Breast epithelium (tissue), 3 donors: ENCODE measurements at regions not wholly inside any gene's neighbourhood (a gene's known extent, or its start where the extent isn't known, plus 50 kb on each side); places are given as distances from the start of the nearest gene placed in this dataset.

Experiments used
- POLR2A ChIP-seq: fragments of 450-650 bp; IDR thresholded peaks from one replicate; pipeline ENCODE4 v1.6.1; 2016; ENCODE audit warnings: antibody characterized with exemption, mild to moderate bottlenecking, moderate library complexity
- POLR2AphosphoS5 ChIP-seq, 3 donors: sonication (generic); formaldehyde crosslinking; IDR thresholded peaks; one replicate each; pipeline ENCODE4 v1.6.1; 2017; ENCODE audit warnings: antibody characterized with exemption in 3 of 3
- TF ChIP-seq, protein P1 (sequence below), 3 donors: fragments of 450-650 bp; IDR thresholded peaks; one replicate each; pipeline ENCODE4 v1.5.1; 2016 to 2017; ENCODE audit warnings: antibody characterized with exemption in 3 of 3, mild to moderate bottlenecking in 3 of 3, moderate library complexity in 3 of 3

DNA sequence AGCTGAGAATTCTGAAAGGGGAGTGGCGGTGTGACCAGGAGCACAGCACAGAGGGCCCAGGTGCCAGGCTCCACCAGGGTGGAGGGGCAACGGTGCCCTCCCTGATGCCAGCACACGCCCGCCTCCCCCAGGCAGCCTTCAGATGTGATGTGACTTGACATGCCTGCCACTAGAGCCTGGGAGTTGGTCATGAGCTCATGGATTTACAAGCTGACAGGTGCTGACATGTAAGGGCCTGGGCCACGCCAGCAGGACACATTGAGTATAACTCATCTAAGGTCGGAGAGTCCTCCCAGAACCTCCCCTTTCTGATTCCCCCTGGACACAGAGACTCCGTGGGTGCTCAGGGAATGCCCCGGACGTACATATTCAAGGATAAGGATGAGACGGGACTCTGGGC is 74.2 kb downstream of the LSM5 start:
- TF ChIP-seq, protein P1, sequence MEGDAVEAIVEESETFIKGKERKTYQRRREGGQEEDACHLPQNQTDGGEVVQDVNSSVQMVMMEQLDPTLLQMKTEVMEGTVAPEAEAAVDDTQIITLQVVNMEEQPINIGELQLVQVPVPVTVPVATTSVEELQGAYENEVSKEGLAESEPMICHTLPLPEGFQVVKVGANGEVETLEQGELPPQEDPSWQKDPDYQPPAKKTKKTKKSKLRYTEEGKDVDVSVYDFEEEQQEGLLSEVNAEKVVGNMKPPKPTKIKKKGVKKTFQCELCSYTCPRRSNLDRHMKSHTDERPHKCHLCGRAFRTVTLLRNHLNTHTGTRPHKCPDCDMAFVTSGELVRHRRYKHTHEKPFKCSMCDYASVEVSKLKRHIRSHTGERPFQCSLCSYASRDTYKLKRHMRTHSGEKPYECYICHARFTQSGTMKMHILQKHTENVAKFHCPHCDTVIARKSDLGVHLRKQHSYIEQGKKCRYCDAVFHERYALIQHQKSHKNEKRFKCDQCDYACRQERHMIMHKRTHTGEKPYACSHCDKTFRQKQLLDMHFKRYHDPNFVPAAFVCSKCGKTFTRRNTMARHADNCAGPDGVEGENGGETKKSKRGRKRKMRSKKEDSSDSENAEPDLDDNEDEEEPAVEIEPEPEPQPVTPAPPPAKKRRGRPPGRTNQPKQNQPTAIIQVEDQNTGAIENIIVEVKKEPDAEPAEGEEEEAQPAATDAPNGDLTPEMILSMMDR (IDR thresholded peaks at IDR 0.05) = no peak
- no peak for TF ChIP-seq POLR2A
- TF ChIP-seq POLR2AphosphoS5 (IDR thresholded peaks at IDR 0.05) = no peak
